ENCODE measurements at regions not wholly inside any gene's neighbourhood (a gene's known extent, or its start where the extent isn't known, plus 50 kb on each side); places are given as distances from the start of the nearest gene placed in this dataset.

- CTCF ChIA-PET, result no interaction called here
- DNase-seq (ENCODE audit: low read depth, low spot score) (no peak), FAIRE-seq (no peak)
Measured at GRCh38 chr4:111108153-111108552, 485.3 kb upstream of the PITX2 start.

More at GRCh38 chr4:111108153-111108552, 485.3 kb upstream of the PITX2 start:
- Histone ChIP-seq H2AFZ (ENCODE audit: low read depth, low read length) (no peak overlapping the region), H3K79me2 (ENCODE audit: control insufficient read depth, insufficient read depth, low read length) (no peaks in the 10 kb centered on the region), H3K4me1 (ENCODE audit: control insufficient read depth, extremely low read depth, insufficient read depth, low read length) (no peaks in the 10 kb centered on the region), H3K9ac (replicated peaks; ENCODE audit: extremely low read depth, insufficient read depth, low read length) (no peak overlapping the region), H3K9me1 (replicated peaks; ENCODE audit: control insufficient read depth, extremely low read depth, insufficient read depth, low read length) (no peaks in the 10 kb centered on the region), H4K20me1 (replicated peaks; ENCODE audit: control insufficient read depth, extremely low read depth, insufficient read depth, low read length) (no peaks in the 10 kb centered on the region), H3K4me3 (replicated peaks in 1 of 3; ENCODE audit: insufficient read depth in 1 of 3, low read depth in 1 of 3, low read length in 3 of 3) (no peak overlapping the region), H3K9me3 (replicated peaks; ENCODE audit: control insufficient read depth, insufficient read depth, low read length) (no peaks in the 10 kb centered on the region), H3K27me3 (ENCODE audit: control insufficient read depth in 2 of 2, insufficient read depth in 2 of 2, low read length in 2 of 2) (no peaks in the 10 kb centered on the region), H3K36me3 (ENCODE audit: control insufficient read depth in 2 of 2, extremely low read depth in 1 of 2, insufficient read depth in 2 of 2, low read length in 2 of 2) (no peaks in the 10 kb centered on the region), H3K27ac (ENCODE audit: insufficient read depth, low read depth, low read length) (no peak overlapping the region), H3K4me2 (ENCODE audit: insufficient read depth, low read length) (no peak overlapping the region)
- TF ChIP-seq GATA2 (IDR thresholded peaks at IDR 0.05; ENCODE audit: insufficient read depth, insufficient read length, low read depth, low read length), result no peak
- no peak for TF ChIP-seq MAX (IDR thresholded peaks at IDR 0.05; ENCODE audit: insufficient read depth, insufficient read length)
- no peak for TF ChIP-seq CTCF (IDR thresholded peaks at IDR 0.05; ENCODE audit: extremely low read depth in 1 of 2, insufficient read depth in 1 of 2, low read depth in 1 of 2, low read length in 2 of 2)
- no peak for TF ChIP-seq MYC (IDR thresholded peaks at IDR 0.05; ENCODE audit: low read depth, low read length)
- no peak for TF ChIP-seq JUN (IDR thresholded peaks at IDR 0.05; ENCODE audit: borderline replicate concordance, insufficient read depth, insufficient read length, low read depth)
- no peak for TF ChIP-seq EZH2 (IDR thresholded peaks at IDR 0.05; ENCODE audit: borderline replicate concordance, low read depth, low read length, severe bottlenecking)
- BruUV-seq (replicated peaks), result no TSS peak
- dilution Hi-C loops (cut with MboI; ENCODE audit: extremely low pct_ligation_motif_present, low sequenced_read_pairs) (no loop called here), intact Hi-C loops (cut with micrococcal nuclease) (no loop called here)
- POLR2A ChIA-PET, result no interaction called here

Data from endothelial cell of umbilical vein (primary cell).